ENCODE measurements at regions not wholly inside any gene's neighbourhood (a gene's known extent, or its start where the extent isn't known, plus 50 kb on each side); places are given as distances from the start of the nearest gene placed in this dataset.

DNA sequence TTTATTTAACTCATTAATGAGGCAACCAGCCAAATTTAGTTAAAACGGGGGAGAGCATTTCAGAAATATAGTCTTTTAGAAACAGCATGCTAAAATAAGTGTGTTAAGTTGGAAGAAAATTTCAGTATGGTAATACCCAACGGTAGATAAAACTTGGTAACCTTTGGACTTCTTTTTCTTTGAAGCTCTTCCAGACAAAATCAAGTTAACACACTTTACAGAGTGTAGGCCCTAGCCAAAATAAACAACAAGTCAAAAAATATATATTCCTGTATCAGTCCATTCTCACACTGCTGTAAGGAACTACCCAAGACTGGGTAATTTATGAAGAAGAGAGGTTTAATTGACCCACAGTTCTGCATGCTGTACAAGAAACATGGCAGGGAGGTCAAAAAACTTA, 279.6 kb downstream of the HIVEP2 start:
- H3K4me1 ChIP-seq (ENCODE audit: control insufficient read depth, extremely low read depth, insufficient read depth, low read length) = no peaks in the 10 kb centered on the region
- no peaks in the 10 kb centered on the region for H3K9me1 ChIP-seq (ENCODE audit: control insufficient read depth, extremely low read depth, insufficient read depth, low read length)
- H3K4me3 ChIP-seq (ENCODE audit: control insufficient read depth in 2 of 3, extremely low read depth in 1 of 3, insufficient read depth in 2 of 3, low read depth in 1 of 3, low read length in 3 of 3) = no peak overlapping the region
- no peak for TF ChIP-seq EZH2 (IDR thresholded peaks at IDR 0.05; ENCODE audit: low read length)
- no peak for TF ChIP-seq CTCF (optimal IDR thresholded peaks at IDR 0.05 in 1 of 3, IDR thresholded peaks at IDR 0.05 in 1 of 3, conservative IDR thresholded peaks at IDR 0.05 in 1 of 3; ENCODE audit: extremely low read depth in 1 of 3, insufficient read depth in 2 of 3, low read length in 3 of 3)
- FAIRE-seq (no peak), DNase-seq (ENCODE audit: low read depth, low spot score) (no peak)
- H3K27me3 ChIP-seq (ENCODE audit: control insufficient read depth, extremely low read depth, insufficient read depth, low read length) = no peaks in the 10 kb centered on the region
- H3K27ac ChIP-seq (ENCODE audit: control insufficient read depth, insufficient read depth, low read length) = no peak overlapping the region
- no peaks in the 10 kb centered on the region for H4K20me1 ChIP-seq (ENCODE audit: control insufficient read depth, extremely low read depth, insufficient read depth, low read length)
- H3K79me2 ChIP-seq (ENCODE audit: control insufficient read depth, insufficient read depth, low read length) = no peaks in the 10 kb centered on the region
- no peak overlapping the region for H3K4me2 ChIP-seq (ENCODE audit: control insufficient read depth, extremely low read depth, insufficient read depth, low read depth, low read length)
- no peak overlapping the region for H3K9ac ChIP-seq (ENCODE audit: control insufficient read depth, extremely low read depth, insufficient read depth, low read length)
- dilution Hi-C loops (cut with MboI; ENCODE audit: extremely low pct_ligation_motif_present, low sequenced_read_pairs) = no loop called here
- H3K36me3 ChIP-seq (ENCODE audit: control insufficient read depth in 2 of 2, extremely low read depth in 1 of 2, insufficient read depth in 2 of 2, low read length in 2 of 2) = no peaks in the 10 kb centered on the region
- H3K9me3 ChIP-seq (ENCODE audit: control insufficient read depth, low read depth, low read length) = no peaks in the 10 kb centered on the region
- no peak overlapping the region for H2AFZ ChIP-seq (ENCODE audit: control insufficient read depth, low read length)

DNA sequence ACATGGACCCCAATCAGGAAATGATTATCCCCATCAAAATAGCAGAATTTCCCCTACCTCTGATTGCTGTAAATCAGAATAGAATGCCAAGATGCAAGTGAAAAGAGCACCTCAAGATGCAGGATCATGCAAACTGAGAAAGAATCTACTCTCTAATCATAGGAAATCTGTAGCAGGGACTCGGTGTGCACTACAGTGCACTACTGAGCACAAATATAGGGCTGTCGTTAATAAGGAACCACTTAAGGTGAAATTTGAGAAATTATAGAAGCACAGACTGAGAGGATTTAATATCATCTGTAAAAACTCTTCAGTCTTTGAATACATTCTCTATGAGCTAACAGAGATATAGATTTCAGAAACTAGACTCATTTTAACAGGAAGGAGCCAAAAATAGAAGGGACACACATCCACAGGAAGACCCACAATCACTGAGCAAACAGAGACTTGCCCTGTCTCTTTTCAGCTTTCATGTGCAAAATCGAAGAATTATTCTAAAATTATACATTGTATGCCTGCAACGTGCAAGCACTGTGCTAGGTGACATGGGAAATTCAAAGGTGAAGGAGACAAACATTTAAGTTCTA, 278.3 kb downstream of the HIVEP2 start:
- no peak overlapping the region for H3K4me2 ChIP-seq (ENCODE audit: control insufficient read depth, extremely low read depth, insufficient read depth, low read depth, low read length)
- no peaks in the 10 kb centered on the region for H3K36me3 ChIP-seq (ENCODE audit: control insufficient read depth in 2 of 2, extremely low read depth in 1 of 2, insufficient read depth in 2 of 2, low read length in 2 of 2)
- H3K27me3 ChIP-seq (ENCODE audit: control insufficient read depth, extremely low read depth, insufficient read depth, low read length) = no peaks in the 10 kb centered on the region
- FAIRE-seq = no peak
- H3K4me3 ChIP-seq (ENCODE audit: control insufficient read depth in 2 of 3, extremely low read depth in 1 of 3, insufficient read depth in 2 of 3, low read depth in 1 of 3, low read length in 3 of 3) = no peak overlapping the region
- no peaks in the 10 kb centered on the region for H3K9me3 ChIP-seq (ENCODE audit: control insufficient read depth, low read depth, low read length)
- H3K27ac ChIP-seq (ENCODE audit: control insufficient read depth, insufficient read depth, low read length) = no peak overlapping the region
- no peak overlapping the region for H2AFZ ChIP-seq (ENCODE audit: control insufficient read depth, low read length)
- H3K4me1 ChIP-seq (ENCODE audit: control insufficient read depth, extremely low read depth, insufficient read depth, low read length) = no peaks in the 10 kb centered on the region
- no peaks in the 10 kb centered on the region for H4K20me1 ChIP-seq (ENCODE audit: control insufficient read depth, extremely low read depth, insufficient read depth, low read length)
- TF ChIP-seq CTCF (optimal IDR thresholded peaks at IDR 0.05 in 1 of 3, IDR thresholded peaks at IDR 0.05 in 1 of 3, conservative IDR thresholded peaks at IDR 0.05 in 1 of 3; ENCODE audit: extremely low read depth in 1 of 3, insufficient read depth in 2 of 3, low read length in 3 of 3) = no peak
- no peak for TF ChIP-seq EZH2 (IDR thresholded peaks at IDR 0.05; ENCODE audit: low read length)
- no peaks in the 10 kb centered on the region for H3K79me2 ChIP-seq (ENCODE audit: control insufficient read depth, insufficient read depth, low read length)
- H3K9ac ChIP-seq (ENCODE audit: control insufficient read depth, extremely low read depth, insufficient read depth, low read length) = no peak overlapping the region
- dilution Hi-C loops (cut with MboI; ENCODE audit: extremely low pct_ligation_motif_present, low sequenced_read_pairs) = no loop called here
- no peak for DNase-seq (ENCODE audit: low read depth, low spot score)
- H3K9me1 ChIP-seq (ENCODE audit: control insufficient read depth, extremely low read depth, insufficient read depth, low read length) = no peaks in the 10 kb centered on the region
